ENCODE measurements at regions not wholly inside any gene's neighbourhood (a gene's known extent, or its start where the extent isn't known, plus 50 kb on each side); places are given as distances from the start of the nearest gene placed in this dataset.

DNA sequence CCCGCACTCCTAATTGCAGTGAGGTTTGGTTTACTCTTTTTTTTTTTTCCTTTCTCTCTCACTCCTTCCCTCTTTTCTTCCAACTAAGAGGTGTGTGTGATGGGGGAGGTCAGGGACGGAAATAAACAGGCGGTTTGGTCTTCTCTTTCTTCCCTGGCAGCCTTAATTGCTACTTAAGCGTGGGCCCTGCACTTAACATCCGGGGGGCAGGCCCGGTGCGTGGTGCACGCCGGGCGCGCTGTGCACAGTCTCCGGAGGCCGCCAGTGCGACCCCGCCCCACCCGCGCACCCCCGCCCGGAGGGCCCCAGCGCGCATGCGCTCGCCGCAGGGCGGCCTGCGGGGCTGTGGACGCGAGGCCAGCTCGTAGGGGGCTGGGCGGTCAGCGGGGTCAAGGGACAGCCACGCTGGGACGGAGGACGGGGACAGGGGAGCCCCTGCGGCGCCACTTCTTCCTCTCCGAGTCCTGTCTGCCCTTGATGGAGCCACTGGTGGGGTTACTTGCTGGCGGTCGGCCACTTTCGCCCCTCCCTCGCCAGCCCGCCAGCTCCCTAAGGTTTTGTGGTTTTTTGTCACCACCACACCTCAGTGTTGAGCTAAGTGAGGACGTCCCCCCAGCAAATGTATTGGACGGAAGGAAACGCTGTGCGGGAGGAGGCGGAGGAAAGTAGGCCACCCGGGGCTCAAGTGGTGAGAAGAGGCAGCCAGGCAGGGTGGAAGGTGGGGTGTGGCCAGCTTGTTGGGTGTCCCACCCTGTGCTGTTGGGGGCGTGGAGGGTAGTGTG lies 120.9 kb downstream of the MRM1 start:
- TF ChIP-seq, protein P1, sequence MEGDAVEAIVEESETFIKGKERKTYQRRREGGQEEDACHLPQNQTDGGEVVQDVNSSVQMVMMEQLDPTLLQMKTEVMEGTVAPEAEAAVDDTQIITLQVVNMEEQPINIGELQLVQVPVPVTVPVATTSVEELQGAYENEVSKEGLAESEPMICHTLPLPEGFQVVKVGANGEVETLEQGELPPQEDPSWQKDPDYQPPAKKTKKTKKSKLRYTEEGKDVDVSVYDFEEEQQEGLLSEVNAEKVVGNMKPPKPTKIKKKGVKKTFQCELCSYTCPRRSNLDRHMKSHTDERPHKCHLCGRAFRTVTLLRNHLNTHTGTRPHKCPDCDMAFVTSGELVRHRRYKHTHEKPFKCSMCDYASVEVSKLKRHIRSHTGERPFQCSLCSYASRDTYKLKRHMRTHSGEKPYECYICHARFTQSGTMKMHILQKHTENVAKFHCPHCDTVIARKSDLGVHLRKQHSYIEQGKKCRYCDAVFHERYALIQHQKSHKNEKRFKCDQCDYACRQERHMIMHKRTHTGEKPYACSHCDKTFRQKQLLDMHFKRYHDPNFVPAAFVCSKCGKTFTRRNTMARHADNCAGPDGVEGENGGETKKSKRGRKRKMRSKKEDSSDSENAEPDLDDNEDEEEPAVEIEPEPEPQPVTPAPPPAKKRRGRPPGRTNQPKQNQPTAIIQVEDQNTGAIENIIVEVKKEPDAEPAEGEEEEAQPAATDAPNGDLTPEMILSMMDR (IDR thresholded peaks at IDR 0.05; ENCODE audit: insufficient read depth, low read depth, low read length) = no peak
- no peak for TF ChIP-seq EZH2 (IDR thresholded peaks at IDR 0.05; ENCODE audit: insufficient read depth, low read length)
